HEK293T (cell line): ENCODE measurements at regions not wholly inside any gene's neighbourhood (a gene's known extent, or its start where the extent isn't known, plus 50 kb on each side); places are given as distances from the start of the nearest gene placed in this dataset.

Source experiments
- ELF4 ChIP-seq: fragments of 450-650 bp; IDR thresholded peaks from 2 replicates; pipeline ENCODE4 v1.6.1; 2017; ENCODE audit warnings: antibody characterized with exemption
- FOXK2 ChIP-seq: fragments of 450-650 bp; IDR thresholded peaks from 2 replicates; pipeline ENCODE4 v1.6.1; 2016; ENCODE audit warnings: mild to moderate bottlenecking
- L3MBTL2 ChIP-seq: fragments of 450-650 bp; conservative IDR thresholded peaks from 2 replicates; pipeline ENCODE4 v1.6.1; 2016; ENCODE audit warnings: mild to moderate bottlenecking
- NFRKB ChIP-seq: fragments of 450-650 bp; IDR thresholded peaks from 2 replicates; pipeline ENCODE4 v1.6.1; 2016; ENCODE audit warnings: mild to moderate bottlenecking, moderate library complexity
- PKNOX1 ChIP-seq: fragments of 450-650 bp; IDR thresholded peaks from 2 replicates; pipeline ENCODE4 v1.6.1; 2016
- SP1 ChIP-seq: fragments of 450-650 bp; IDR thresholded peaks from 2 replicates; pipeline ENCODE4 v1.6.1; 2017
- SUZ12 ChIP-seq: fragments of 450-650 bp; IDR thresholded peaks from 2 replicates; pipeline ENCODE4 v1.6.1; 2016; ENCODE audit warnings: mild to moderate bottlenecking
- TARDBP ChIP-seq: fragments of 450-650 bp; IDR thresholded peaks from 2 replicates; pipeline ENCODE4 v1.6.1; 2016
- ZNF384 ChIP-seq: fragments of 450-650 bp; IDR thresholded peaks from 2 replicates; pipeline ENCODE4 v1.6.1; 2016

GRCh38 chr1:58356402-58356801 is 190.1 kb downstream of the OMA1 start:
- no peak for TF ChIP-seq SUZ12
- no peak for TF ChIP-seq PKNOX1
- TF ChIP-seq ZNF384 = no peak
- no peak for TF ChIP-seq NFRKB
- TF ChIP-seq L3MBTL2 = no peak
- TF ChIP-seq FOXK2 = no peak
- no peak for TF ChIP-seq TARDBP
- no peak for TF ChIP-seq SP1
- no peak for TF ChIP-seq ELF4
